ENCODE measurements at regions not wholly inside any gene's neighbourhood (a gene's known extent, or its start where the extent isn't known, plus 50 kb on each side); places are given as distances from the start of the nearest gene placed in this dataset.

DNA sequence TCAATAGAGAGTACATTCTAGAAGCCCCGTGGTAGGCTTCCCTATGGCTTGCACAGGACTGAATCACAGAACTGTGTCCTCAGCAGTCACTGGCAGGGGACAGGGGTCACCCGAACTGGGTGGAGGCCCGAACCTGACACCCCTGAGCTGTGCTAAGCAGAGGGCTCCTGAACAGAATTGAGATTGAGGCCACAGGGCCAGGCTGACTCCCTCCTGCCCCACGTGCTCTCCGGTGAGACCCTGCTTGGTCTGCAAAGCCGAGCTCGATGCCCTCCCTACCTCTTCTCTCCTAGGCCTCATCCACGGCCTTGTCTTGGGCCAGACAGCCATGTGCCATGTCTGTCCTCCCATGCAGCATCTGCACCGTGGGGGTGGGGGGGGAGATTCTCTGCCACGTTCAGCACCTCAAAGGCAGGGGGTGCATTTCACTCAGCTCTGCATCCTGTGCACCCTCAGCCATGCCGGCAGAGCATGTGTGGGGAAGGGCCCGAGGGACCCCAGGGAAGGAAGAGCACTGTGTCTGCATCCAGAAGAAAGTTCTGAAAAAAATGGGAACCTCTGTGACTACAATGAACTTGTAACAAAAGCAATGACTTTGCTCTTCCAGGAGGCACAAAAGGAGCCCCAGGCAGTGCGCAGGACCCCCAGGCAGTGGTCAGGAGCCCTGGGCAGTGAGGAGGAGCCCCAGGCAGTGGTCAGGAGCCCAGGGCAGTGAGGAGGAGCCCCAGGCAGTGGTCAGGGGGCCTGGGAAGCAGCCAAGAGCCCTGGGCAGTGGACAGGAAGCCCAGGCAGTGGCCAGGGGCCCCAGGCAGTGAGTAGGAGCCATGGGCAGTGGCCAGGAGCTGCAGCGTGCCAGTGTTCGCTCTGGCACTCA lies 76.7 kb upstream of the SEPTIN5 start:
- TF ChIP-seq, protein P1, sequence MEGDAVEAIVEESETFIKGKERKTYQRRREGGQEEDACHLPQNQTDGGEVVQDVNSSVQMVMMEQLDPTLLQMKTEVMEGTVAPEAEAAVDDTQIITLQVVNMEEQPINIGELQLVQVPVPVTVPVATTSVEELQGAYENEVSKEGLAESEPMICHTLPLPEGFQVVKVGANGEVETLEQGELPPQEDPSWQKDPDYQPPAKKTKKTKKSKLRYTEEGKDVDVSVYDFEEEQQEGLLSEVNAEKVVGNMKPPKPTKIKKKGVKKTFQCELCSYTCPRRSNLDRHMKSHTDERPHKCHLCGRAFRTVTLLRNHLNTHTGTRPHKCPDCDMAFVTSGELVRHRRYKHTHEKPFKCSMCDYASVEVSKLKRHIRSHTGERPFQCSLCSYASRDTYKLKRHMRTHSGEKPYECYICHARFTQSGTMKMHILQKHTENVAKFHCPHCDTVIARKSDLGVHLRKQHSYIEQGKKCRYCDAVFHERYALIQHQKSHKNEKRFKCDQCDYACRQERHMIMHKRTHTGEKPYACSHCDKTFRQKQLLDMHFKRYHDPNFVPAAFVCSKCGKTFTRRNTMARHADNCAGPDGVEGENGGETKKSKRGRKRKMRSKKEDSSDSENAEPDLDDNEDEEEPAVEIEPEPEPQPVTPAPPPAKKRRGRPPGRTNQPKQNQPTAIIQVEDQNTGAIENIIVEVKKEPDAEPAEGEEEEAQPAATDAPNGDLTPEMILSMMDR (IDR thresholded peaks at IDR 0.05; ENCODE audit: low read depth, low read length, missing control alignments): no peak
- no peak overlapping the region for H3K4me3 ChIP-seq (ENCODE audit: low read depth, low read length)

GRCh38 chr22:19638282-19639015 lies 75.9 kb upstream of the SEPTIN5 start:
- TF ChIP-seq, protein P1 (IDR thresholded peaks at IDR 0.05; ENCODE audit: low read depth, low read length, missing control alignments): no peak
- H3K4me3 ChIP-seq (ENCODE audit: low read depth, low read length): no peak overlapping the region
- DNase-seq (ENCODE audit: low read depth): no peak

More for the DNA sequence above, 76.7 kb upstream of the SEPTIN5 start:
- no peak for DNase-seq (ENCODE audit: low read depth)

DNA sequence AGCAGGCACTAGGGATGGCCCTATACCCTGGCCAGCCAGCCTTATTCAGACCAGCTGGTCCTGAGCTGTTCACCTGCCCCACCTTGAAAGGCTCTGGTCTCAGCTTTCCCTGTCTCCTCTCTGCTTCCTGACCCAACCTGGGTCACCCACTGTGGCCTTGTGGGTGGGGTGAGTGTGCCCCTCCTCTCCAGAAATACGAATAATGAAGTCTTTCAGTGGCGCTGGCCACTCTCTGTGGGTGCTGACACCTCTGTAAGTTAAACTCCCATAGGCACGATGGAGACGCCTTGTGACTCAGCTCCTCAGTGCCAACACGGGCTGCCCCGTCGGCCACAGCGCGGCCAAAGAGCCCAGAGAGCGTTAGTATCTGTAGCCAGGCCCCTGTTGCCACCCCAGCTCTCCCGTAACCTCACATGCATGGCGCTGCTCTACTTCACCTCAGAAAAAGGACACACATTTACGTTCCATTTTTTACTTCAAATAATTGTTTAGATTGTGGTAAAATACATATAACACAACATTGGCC lies 74.6 kb upstream of the SEPTIN5 start:
- TF ChIP-seq, protein P1 (IDR thresholded peaks at IDR 0.05; ENCODE audit: low read depth, low read length, missing control alignments): no peak
- no peak for DNase-seq (ENCODE audit: low read depth)

DNA sequence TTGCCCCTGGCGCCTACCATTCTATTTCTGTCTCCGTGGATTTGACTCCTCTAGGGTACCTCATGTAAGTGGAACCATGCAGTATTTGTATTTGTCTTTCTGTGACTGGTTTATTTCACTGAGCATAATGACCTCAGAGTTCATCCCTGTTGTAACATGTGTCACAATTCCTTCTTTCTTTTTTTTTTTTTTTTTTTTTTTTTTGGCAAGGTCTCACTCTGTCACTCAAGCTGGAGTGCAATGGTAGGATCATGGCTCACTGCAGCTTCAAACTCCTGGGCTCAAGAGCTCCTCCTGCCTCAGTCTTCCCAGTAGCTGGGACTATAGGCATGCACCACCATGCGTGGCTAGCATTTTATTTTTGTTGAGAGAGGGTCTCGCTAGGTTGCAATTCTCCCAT lies 74.0 kb upstream of the SEPTIN5 start:
- TF ChIP-seq, protein P1 (IDR thresholded peaks at IDR 0.05; ENCODE audit: low read depth, low read length, missing control alignments): no peak
- H3K4me3 ChIP-seq (ENCODE audit: low read depth, low read length): no peak overlapping the region
- no peak for DNase-seq (ENCODE audit: low read depth)

More for the DNA sequence above, 74.6 kb upstream of the SEPTIN5 start:
- no peak overlapping the region for H3K4me3 ChIP-seq (ENCODE audit: low read depth, low read length)

GRCh38 chr22:19641254-19641982 lies 72.9 kb upstream of the SEPTIN5 start:
- TF ChIP-seq, protein P1 (IDR thresholded peaks at IDR 0.05; ENCODE audit: low read depth, low read length, missing control alignments): peak; percentile 34
- H3K4me3 ChIP-seq (ENCODE audit: low read depth, low read length): no peak overlapping the region
- no peak for DNase-seq (ENCODE audit: low read depth)

- H3K4me3 ChIP-seq (ENCODE audit: low read depth, low read length): no peak overlapping the region
- no peak for DNase-seq (ENCODE audit: low read depth)
- TF ChIP-seq, protein P1 (IDR thresholded peaks at IDR 0.05; ENCODE audit: low read depth, low read length, missing control alignments): no peak
Observed at GRCh38 chr22:19641983-19642451, 72.3 kb upstream of the SEPTIN5 start.
